HG03575 (cell line): ENCODE measurements at regions not wholly inside any gene's neighbourhood (a gene's known extent, or its start where the extent isn't known, plus 50 kb on each side); places are given as distances from the start of the nearest gene placed in this dataset.

Source experiments
- ATAC-seq: cut with Tn5 transposase; IDR thresholded peaks from one replicate; pipeline ENCODE4 v1.9.1; 2021; ENCODE audit not compliant: unreplicated experiment, insufficient number of reproducible peaks, low FRiP score; ENCODE audit errors: extremely low read depth

DNA sequence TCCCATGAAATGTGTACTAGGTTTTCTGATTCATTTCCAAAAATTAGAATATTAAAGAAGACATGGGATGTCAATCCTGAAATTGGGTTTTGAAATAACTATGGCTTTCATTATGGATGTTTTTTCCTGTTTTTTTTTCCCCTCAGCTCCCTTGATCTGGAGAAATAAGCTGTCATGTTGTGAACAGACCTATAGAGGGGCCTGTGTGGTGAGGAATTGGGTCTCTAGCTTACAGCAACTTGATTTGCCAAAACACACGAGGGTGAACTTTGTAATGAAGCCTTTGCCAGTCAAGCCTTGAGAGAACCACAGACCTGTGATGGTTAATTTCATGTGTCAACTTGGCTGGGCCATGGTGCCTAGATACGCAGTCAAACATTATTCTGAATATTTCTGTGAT is 2413.6 kb downstream of the PCDH7 start:
- no peak for ATAC-seq

DNA sequence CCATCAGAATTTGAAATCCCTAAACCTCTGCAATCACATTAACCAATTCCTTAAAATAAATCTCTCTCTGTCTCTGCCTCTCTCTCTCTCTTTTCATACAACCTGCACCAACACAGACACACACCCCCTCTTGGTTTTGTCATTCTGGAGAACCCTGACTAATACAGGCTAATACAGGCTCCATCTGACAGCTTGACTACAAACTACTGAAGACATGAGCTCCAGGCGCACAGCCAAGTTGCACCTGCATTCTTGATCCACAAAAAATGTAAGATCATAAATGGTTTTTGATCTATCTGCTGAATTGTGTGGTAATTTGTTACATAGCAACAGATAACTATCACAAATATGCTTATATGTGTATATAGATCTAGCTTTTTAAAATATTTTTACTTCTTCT is 2414.2 kb downstream of the PCDH7 start:
- no peak for ATAC-seq

DNA sequence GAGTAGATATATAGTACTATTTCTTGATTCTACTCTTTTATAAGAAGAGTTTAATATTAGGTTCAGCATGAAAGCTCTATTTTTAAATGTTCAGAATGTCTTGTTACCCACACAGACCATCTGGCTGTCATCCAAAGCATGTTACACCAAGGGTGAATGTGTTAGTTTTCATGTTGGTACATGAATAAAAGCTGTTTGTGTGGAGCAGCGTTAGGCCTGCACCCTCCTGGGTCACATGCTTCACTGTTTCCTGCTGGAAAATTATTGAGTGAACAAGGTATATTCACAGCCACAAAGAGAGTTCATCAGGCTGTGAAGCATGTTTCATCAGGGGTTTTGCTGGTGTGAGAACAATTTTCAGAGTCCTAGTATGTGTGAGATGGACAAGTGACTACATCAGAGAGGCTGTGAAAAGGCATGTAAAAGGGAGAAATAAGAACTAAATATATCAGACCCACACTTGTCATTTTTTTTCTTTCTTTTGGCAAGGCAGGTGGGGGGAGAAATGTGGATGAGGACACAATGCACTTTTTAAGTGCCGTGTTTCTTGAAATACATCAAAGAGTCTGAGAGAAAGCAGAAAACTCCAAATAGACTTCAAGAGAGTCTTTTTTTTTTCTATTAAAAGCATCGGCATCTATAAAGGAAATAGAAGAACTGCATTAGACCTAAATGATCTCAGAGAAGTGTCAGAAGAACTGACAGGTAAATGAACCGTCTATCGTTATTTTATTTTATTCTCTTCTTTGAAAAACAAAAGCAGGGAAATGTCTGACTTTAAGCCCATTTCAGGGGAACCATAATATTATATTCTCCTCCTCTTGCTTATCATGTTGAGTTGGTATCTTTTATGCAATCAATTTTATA is 2429.7 kb downstream of the PCDH7 start:
- no peak for ATAC-seq

DNA sequence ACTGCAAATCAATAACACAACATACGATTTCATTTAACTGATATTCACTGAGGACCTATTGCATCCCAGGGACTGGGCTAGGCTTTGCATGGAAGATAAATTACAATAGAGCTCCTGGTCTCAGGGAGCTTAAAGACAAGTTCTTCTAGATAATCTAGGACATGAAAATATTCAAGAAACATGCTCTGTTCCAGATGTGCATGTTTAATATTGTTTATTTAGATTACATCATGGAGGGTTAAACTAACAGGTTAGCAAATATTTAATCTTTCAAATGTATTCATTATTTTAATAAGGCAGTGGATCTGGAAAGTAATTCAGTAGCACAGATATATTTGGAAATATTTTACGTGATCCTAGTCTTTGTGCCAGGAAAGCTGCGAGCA is 2430.3 kb downstream of the PCDH7 start:
- ATAC-seq: no peak

DNA sequence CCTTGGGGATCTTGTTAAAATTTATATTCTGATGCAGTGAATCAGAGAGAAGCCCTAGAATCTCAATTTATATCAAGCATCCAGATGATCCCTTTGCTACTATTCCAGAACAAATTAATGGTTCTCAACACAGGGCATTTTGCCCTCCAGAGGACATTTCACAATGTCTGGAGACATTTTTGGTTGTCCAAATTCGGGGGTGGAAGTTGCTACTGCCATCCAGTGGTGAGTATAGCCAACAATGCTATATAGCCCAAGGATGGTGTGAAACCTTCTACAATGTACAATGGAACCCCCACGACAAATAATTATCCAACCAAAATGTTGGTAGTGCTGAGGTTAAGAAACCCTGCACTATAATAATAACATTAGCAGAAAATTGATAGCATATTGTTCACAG is 2440.0 kb downstream of the PCDH7 start:
- no peak for ATAC-seq

DNA sequence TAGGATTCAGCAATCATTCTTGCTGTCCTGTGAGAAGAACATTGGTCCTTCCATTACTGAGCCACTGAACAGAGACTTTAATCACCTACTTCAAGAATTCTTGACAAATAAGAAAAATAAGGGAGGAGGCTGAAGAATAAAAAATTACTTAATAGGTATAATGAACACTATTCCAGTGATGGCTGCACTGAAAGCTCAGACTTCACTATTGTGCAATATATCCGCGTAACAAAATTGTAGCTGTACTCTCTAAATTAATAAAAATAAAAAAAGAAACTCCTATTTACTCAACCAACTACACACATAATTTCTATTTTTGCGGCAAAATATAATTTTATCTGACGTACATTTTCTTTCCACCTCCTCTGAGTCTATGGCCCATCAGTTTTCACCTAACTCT is 2441.0 kb downstream of the PCDH7 start:
- no peak for ATAC-seq

DNA sequence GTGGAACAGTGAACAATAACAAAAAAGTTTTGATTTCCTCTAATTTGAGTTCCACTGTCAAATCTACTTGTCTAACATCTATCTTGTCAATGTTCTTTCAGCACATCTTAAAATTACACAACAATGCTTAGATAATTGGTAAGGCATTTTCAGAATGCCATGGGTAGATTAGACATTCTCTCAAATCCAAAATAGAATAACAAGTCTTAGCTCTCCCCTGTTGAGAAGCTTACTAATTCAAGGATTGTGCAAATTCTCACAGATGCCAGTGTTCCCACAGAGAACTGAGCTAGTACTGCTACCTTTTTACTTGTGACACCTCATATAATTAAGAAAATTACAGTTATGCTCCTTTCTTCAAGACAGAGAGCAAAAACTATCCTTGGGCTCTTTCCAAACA is 2442.0 kb downstream of the PCDH7 start:
- ATAC-seq: no peak

DNA sequence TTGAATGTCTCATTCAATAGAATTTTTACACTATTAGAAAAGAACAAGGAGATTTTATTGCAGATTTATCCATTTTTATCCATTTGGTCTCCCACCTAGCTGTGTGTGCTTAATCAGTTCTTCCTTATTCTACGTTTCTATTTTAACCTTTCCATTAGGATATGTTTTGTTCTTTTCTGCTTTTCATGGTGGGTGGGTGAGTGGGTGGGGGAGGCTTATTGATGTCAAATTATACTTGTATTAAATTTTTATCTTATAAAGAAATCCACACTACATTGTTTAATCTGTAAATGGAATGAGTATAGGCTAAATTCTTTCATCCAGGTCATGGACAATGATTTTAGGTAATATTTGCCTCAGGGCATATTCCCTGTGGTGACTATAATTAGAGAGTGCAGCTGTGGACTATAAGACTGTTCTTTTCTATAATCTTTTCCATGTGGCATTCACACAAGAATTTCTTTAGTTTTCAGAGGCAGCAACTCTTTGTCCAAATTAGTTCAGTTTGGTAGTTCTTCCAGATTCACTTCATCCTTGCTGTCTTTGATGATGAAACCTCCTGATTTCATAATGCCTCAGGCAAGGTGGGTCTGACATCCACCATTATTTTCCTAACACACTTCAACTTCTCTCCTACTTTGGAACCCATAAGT is 2451.8 kb downstream of the PCDH7 start:
- no peak for ATAC-seq

DNA sequence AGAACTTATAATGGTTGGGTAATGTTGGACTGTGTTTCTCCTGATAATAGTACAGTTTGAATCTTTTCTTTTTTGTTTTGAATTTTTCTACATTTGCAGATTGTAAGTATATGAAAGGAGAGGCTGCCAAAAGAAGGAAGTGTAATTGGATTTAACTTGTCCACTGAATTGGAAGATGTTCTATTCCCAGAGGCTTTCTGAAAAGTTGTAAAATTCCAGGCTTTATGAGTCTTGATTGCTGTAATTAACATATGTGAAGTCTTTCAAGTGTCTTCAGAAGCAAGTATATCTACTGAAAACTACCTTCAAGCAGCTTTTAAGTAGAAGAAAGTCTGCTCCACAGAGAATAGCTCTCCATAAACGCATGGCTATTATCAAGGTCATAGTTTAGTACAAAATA is 2456.4 kb downstream of the PCDH7 start:
- ATAC-seq: no peak

DNA sequence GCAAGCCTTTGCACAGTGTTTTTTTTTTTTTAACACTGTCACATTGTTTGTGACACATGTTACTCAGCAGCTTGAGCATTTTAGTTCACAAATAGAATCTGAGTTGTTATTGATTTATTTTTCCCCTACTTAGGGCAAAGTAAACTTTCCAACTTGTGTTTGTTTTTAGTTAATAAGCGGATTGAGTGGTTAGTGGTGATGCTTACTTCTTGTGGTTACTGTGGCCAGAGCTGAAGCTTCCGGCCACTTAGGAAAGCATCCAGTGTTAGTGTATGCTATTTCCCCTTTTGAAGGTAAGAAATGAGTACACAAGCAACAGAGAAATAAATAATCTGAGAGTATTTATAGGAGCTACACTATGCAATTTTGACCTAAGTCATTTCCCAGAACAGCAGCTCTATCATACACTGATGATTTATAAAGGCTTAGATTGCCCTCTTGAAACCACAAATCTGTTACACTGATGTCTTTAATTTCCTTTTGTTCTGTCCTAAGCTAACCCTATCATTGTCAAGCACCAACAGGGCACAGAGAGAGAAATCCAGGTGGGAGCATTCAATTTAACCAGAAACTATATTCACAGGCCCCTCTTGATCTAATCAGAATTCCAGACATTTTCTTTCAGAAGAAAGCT is 2464.6 kb downstream of the PCDH7 start:
- ATAC-seq: peak; percentile 91

DNA sequence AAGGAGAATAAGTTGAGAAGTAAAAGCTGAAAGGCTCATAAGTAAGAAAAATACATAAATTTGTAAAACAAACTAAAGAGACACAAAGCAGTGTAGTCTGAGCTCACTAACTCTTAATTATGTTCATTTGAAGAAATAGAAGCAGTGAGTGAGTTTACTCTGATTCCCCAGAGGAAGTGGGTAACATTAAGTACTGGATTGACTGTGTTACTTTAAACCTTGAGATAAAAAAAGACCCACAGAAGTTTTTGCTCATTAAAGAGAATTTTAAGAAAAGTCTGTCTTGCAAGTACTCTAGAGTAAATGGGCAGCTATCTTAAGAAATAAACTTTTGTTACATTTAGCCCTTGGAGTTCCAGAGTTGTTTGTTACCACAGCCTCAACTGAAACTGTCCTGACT is 2466.9 kb downstream of the PCDH7 start:
- ATAC-seq: no peak

DNA sequence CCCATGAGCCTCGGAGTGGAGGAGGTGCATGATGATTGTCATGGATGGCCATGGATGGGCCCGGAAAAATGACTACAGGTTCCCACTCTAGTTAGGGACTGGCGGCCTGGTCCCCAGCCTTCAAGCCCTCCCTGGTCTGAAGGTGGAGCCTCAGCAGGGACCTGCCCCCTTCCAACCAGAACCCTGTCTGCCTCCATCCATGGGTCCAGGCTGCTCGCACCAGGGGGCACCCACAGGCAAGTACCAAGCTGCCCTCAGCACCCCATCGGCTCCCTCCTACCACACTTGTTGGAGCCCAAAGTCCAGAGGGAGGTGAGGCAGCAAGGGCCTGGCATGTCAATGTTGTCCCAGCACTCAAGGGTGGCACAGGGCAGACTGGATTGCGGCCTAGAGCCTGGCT is 2468.6 kb downstream of the PCDH7 start:
- ATAC-seq: no peak

DNA sequence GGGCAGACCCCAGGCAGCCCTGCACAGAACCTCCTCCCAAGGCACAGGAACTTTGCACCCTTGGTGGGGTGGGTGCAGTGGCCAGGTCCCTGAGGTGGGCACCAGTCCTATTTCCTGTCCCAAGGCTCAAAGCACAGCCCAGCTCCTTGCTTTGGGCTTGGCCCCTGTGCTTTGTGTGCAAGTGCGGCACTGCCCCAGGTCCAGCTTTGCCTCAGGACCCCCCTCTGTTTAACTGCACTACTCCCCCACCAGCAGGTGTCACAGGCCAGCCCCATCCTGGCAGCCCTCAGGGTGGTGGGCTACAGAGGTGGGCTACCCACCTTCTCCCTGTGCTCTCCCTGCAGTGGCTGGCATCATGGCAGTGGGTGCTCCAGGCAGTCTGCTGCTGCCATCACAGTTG is 2469.0 kb downstream of the PCDH7 start:
- ATAC-seq: no peak

DNA sequence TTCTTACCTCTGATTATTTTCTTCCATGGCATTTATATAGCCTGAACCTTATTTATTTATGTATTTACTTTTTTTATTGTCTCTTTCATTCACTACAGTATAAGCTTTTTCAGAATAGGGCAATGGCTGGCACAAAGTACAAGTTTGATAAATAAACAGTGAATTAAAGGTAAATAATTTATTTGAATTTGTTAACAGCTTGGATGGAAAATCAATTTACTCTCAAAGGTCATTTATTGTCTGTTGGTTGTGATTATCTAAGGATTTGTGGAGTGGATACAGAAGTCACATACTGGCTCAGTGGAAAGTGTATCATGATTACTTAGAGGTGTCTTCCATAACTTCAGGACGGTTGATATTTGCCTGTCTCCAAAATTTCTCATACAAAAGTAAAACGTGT is 2472.9 kb downstream of the PCDH7 start:
- ATAC-seq: no peak

DNA sequence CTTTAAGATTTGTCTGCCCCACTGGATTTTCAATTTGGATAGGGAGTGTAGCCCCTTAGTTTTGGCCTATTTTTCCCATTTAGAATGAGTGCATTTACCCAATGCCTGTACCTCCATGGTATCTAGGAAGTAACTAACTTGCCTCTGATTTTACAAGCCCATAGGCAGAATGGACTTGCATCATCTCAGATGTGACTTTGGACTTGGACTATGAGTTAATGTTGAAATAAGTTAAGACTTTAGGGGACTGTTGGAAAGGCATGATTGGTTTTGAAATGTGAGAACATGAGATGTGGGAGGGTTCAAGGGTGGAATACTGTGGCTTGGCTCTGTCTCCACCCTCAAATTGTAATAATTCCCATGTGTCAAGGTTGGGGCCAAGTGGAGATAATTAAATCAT is 2480.2 kb downstream of the PCDH7 start:
- ATAC-seq: no peak

DNA sequence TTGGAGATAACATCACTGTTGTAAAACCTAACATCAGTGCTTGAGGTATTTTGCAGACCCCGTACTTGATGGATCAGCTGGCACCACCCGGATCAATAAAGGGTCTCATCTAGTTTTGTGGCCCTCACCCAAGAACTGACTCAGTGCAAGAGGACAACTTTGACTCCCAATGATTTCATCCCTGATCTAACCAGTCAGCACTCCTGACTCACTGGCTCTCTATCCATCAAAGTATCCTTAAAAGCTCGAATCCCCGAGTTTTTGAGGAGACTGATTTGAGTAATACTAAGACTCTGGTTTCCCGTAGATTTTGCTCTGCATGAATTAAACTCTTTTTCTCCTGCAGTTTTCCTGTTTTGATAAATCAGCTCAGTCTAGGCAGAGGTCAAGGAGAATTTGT is 2498.1 kb downstream of the PCDH7 start:
- ATAC-seq: no peak

DNA sequence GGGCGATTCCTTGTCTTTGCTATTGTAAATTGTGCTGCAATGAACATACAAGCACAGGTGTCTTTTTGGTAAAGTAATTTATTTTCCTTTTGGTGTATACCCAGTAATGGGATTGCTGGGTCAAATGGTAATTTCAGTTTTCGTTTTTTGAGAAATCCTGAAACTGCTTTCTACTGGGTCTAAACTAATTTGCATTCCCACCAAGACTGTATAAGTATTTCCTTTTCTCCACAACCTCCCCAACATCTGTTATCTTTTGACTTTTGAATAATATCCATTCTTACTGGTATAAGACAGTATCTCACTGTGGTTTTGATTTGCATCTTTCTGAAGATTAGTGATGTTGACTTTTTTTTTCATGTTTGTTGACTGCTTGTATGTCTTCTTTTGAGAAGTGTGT is 2506.0 kb downstream of the PCDH7 start:
- no peak for ATAC-seq

DNA sequence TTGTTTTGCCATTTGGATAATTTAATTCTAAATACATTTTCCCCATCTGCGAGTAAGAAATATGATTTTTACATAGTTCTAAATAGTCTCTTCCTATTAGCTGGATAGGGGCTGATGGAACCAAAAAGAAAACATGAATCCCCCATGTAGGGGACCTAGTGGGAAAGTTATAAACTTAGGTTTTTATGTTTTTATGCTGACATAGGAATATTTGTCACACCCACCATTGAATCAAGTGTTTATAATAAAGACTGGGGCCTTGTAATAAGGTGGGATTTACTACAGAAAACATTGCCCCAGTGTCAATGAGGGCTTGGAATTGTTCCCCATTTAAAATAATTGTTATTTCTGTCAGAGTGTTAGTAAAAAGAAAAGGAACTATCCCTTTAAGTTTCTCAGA is 2506.6 kb downstream of the PCDH7 start:
- ATAC-seq: no peak

DNA sequence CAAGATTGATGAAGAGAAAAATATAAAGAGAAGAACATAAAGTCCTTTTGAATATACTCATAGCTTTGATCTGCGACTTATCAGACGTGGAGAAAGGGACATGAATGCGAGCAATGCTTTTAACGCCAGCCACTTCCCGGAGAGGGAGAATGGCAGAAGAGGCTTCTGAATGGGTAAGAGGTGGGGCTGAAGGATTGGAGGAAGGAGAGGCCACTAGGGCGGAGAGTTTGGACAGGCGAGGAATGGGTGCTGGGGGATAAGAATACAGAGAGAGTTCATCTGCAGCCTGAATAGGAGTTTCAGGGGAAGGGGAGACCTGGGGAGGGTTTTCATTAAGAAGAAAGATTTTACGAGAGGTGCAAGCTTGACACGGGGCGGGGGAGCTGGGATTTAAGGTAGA is 2534.9 kb downstream of the PCDH7 start:
- no peak for ATAC-seq

DNA sequence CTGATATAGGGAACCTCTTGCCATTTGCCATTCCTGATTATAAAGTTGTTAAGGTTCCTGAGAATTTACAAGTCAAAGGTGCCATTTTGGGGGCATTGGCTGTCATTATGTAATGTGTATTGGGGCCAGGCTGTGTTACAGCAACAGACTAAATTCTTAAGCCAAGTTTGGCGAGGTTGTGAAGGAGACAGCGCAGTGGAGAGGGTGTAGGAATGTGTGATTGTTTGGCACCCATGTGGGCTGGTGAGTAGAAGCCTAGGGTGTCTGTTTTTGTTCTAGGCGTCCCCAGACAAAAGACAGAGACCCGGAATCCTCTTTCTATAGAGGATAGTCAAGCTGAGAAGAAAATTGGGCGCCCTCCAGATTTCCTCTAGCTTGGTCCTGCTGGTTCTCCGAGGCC is 2535.3 kb downstream of the PCDH7 start:
- ATAC-seq: no peak
